H1 (cell line): ENCODE measurements at regions not wholly inside any gene's neighbourhood (a gene's known extent, or its start where the extent isn't known, plus 50 kb on each side); places are given as distances from the start of the nearest gene placed in this dataset.

Experiments used
- BRCA1 ChIP-seq: IDR thresholded peaks from 2 replicates; pipeline ENCODE4 v1.6.1; 2012; ENCODE audit warnings: low read depth, low read length, improper control_type of control experiment
- CEBPB ChIP-seq: IDR thresholded peaks from 2 replicates; pipeline ENCODE4 v1.6.1; 2012; ENCODE audit warnings: low read depth, low read length
- MAX ChIP-seq: IDR thresholded peaks from 2 replicates; pipeline ENCODE4 v1.6.1; 2012; ENCODE audit warnings: inconsistent platforms
- SP4 ChIP-seq: IDR thresholded peaks from 2 replicates; pipeline ENCODE4 v1.6.1; 2012; ENCODE audit warnings: low read length, inconsistent platforms
- SRF ChIP-seq: IDR thresholded peaks from 2 replicates; pipeline ENCODE4 v1.6.1; 2011; ENCODE audit warnings: mild to moderate bottlenecking, low read depth, low read length, moderate library complexity
- TBP ChIP-seq: IDR thresholded peaks from 2 replicates; pipeline ENCODE4 v1.6.1; 2011; ENCODE audit warnings: low read depth, low read length, improper control_type of control experiment
- ZNF274 ChIP-seq: IDR thresholded peaks from 2 replicates; pipeline ENCODE4 v1.7.0; 2012; ENCODE audit warnings: low read length, borderline replicate concordance; ENCODE audit errors: extremely low read depth

- TF ChIP-seq ZNF274 = no peak
- TF ChIP-seq SP4 = no peak
- TF ChIP-seq SRF = no peak
- no peak for TF ChIP-seq BRCA1
- no peak for TF ChIP-seq TBP
- no peak for TF ChIP-seq CEBPB
- no peak for TF ChIP-seq MAX
Observed at GRCh38 chr10:59020502-59020901, 155.9 kb upstream of the PHYHIPL start (continued).
